IMR-90 (cell line): ENCODE measurements at regions not wholly inside any gene's neighbourhood (a gene's known extent, or its start where the extent isn't known, plus 50 kb on each side); places are given as distances from the start of the nearest gene placed in this dataset.

Source experiments
- CHD1 ChIP-seq: IDR thresholded peaks from 2 replicates; pipeline ENCODE4 v1.6.1; 2012; ENCODE audit warnings: low read depth, low read length, improper control_type of control experiment
- RAD21 ChIP-seq: IDR thresholded peaks from 2 replicates; pipeline ENCODE4 v1.6.1; 2012; ENCODE audit warnings: low read length, improper control_type of control experiment
- TF ChIP-seq, protein P1 (sequence below): fragments of 150-350 bp; IDR thresholded peaks from 2 replicates; pipeline ENCODE4 v1.6.1; 2017; ENCODE audit warnings: mild to moderate bottlenecking, antibody characterized with exemption, low read length, low read depth

DNA sequence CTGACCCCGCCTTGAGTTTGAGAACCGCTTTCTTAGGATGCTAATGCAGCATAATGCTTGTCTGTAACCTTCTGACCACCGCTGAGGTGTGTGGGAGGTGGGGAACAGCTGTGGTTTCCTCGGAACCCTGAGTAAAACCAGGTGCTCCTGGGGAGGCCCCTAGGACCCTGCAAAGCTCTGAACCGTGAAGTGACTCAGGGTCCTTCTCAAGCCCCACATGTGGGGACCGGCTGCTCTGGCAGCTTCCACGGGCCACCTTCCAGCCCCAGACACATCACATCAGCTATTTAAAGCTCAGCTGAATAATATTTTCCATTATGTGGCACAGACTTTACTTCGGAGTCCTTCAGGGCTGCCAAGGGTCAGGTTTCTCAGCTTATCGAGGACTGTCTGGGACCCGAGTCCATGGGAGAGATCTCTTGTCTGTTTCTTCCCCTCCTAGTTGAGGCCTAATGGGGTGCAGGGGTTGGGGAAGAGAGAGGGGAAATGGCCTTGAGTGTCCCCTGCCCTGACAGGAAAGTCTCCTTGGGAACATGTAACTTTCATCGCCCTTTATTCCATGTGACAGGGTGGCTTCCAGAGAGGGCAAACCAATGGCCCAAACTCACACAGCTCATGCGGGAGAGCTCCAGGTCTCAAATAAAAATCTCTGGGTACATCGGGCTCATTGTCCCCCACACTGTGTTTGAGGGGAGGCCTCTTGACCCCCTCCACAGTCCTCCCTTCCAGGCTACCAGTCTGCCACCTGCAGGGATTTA lies 186.1 kb upstream of the SLC24A3 start:
- TF ChIP-seq, protein P1, sequence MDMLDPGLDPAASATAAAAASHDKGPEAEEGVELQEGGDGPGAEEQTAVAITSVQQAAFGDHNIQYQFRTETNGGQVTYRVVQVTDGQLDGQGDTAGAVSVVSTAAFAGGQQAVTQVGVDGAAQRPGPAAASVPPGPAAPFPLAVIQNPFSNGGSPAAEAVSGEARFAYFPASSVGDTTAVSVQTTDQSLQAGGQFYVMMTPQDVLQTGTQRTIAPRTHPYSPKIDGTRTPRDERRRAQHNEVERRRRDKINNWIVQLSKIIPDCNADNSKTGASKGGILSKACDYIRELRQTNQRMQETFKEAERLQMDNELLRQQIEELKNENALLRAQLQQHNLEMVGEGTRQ: no peak
- no peak for TF ChIP-seq CHD1
- no peak for TF ChIP-seq RAD21
